ENCODE measurements at regions not wholly inside any gene's neighbourhood (a gene's known extent, or its start where the extent isn't known, plus 50 kb on each side); places are given as distances from the start of the nearest gene placed in this dataset.
A peak's percentile ranks its signal among the peaks of the same experiment; 100 is the strongest.

DNA sequence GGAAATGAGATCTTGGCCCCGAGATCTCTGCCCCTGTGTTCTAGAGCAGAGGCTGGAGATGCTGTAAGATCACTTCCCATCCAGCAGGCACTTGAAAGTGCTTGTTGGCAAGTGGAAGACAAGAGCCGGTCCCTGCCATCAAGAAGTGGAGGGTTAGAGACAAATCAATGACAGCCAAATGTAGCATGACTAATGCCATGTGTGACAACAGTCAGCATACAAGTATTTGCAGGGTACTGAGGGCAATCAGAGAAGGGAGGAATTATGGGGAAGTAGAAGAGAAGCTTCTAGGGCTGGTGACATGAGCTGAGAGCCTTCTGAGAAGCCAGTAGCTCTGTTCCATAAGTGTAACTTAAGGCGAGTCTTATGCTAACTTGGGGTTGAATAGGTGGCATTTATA, 58.6 kb downstream of the TMEM17 start:
- DNase-seq = no peak

DNA sequence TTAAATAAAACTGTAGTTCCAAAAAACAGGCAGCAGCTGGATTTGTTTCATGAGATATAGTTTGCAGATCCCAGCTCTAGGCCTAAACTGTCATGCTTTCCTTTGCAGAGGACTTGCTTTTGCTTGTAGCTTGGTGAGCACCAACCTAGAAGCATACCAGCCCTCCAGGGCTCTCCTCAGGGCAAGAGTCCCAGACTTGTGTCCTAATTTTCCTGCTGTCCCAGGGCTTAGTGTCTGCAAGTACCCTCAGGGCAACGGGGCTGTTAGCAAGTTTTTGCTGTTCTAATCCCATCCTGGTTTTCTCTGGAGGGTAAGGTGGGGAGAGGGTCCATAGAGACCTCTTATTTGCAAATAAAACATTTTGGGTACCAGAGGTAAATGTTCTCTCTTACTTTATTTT, 59.5 kb downstream of the TMEM17 start:
- no peak for DNase-seq

GRCh38 chr2:62443886-62444285, 62.1 kb downstream of the TMEM17 start:
- no peak for DNase-seq

DNA sequence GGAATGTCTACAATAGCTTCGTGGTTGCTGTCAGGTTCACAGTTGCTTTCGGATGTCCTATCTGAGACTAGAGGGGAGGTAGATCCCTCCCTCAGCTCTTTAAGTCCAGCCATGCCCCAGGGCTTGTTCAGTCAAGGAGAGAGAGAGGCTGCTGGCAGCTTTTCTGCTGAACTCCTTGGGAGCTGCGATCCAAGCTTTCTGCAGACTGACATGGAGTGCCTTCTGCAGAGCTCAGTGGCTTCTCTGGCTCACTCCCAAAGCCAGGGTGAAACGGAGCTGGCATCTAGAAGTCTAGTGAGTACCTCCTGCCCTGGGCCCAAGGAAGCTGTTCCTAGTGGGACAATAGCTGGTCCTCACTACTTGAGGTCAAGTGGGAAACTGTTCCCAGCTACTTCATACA, 62.5 kb downstream of the TMEM17 start:
- no peak for DNase-seq

DNA sequence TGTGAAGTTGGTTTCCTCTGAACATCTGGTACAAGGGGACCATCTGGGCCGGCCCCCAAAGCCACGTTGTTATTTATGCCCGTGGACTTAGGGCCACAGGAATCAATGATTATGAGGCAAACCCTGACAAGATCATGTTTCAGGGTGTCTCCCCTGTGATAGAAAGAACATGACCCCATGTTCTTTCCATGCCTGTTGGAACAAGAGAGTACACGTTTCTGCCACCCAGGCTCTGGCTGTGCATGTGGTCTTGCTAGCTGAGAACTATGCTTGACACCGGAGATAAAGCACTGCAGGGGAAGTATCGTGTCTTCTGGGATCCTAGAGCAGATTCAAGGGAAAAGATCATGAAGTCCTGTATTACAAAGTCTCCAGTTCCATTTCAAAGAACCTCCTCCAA, 64.2 kb downstream of the TMEM17 start:
- no peak for DNase-seq

DNA sequence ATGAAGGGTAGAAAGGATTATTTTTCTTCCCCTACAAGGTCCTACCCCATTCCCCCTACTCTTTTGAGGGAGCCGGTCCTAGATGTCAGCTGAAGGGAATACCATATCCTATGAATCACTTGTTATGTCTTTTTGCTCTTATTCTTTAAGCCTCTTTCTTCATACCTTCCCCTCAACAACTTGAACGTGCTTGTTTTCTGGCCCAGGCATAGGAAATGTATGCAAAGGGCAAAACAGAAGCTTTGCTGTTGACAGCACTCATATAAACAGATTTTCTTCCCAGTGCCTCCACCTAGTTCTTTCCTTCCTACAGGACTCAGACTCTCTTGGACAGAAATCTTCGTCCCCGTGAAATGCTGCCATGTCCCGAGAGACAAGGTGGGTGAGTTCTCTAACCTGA, 64.6 kb downstream of the TMEM17 start:
- no peak for DNase-seq

- no peak for DNase-seq
These were observed 65.6 kb downstream of the TMEM17 start for GRCh38 chr2:62440281-62440946.

DNA sequence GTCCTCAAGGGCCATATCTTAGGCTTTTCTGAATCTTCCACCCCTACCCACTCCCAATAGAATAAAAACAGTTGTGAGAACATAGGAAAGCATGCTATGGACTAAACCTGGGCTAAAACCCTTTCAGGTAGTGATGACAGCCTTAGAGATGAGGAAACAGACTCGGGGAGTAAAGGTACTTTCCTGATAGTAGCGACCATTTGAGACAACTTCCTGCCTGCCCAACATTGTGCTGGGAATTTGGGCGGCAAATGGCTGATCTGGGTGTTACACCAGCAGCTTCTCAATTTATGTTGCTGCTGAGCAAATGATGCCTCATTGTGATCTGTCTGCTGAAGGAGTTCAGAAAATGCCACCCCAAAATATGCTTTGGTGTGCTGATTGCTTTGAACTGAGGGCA, 66.6 kb downstream of the TMEM17 start:
- DNase-seq = no peak

GRCh38 chr2:62437785-62438184, 68.2 kb downstream of the TMEM17 start:
- DNase-seq = no peak

GRCh38 chr2:62435720-62436119, 70.3 kb downstream of the TMEM17 start:
- no peak for DNase-seq

- DNase-seq = no peak
These were observed 73.6 kb downstream of the TMEM17 start for GRCh38 chr2:62432407-62432806.

GRCh38 chr2:62431512-62431911, 74.5 kb downstream of the TMEM17 start:
- no peak for DNase-seq

DNA sequence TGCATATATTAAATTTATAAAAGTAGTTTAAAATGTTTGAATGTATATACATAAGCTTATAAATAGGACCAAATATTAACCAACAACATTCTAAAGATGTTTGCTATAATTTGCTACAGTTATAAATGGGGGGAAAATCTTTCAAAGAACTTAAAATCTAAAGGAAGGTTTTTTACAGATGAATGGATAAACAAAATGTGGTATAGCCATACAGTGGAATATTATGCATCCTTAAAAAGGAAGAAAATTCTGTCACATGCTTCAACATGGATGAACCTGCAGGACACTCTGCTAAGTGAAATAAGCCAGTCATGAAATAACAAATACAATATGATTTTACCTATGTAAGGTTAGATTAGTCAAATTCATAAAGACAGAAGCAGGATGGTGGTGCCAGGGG, 75.8 kb downstream of the TMEM17 start:
- no peak for DNase-seq

DNA sequence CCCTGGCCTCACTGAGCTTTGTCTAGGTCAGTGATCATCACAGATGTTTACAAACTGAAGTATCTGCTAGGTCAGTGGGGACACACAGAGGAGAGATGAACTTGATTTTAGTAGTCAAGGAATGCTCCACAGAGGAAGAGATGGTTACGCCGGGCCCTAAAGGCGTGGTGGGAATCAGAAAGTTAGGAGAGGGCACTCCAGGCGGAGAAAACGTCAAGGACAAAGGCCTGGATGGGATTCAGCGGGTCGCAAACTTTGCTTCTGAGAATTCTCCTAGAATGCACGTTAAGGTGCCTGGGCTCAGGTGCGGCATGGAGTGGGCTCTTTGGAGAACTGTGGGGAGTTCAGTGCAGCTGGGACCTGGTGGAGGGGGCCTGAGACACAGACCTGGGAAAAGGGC, 78.8 kb downstream of the TMEM17 start:
- DNase-seq = no peak

- no peak for DNase-seq
These were observed 79.7 kb downstream of the TMEM17 start for GRCh38 chr2:62426154-62426912.

- no peak for DNase-seq
These were observed 80.3 kb downstream of the TMEM17 start for GRCh38 chr2:62425684-62426083.

- DNase-seq = no peak
These were observed 81.1 kb downstream of the TMEM17 start for GRCh38 chr2:62424899-62425298.

DNA sequence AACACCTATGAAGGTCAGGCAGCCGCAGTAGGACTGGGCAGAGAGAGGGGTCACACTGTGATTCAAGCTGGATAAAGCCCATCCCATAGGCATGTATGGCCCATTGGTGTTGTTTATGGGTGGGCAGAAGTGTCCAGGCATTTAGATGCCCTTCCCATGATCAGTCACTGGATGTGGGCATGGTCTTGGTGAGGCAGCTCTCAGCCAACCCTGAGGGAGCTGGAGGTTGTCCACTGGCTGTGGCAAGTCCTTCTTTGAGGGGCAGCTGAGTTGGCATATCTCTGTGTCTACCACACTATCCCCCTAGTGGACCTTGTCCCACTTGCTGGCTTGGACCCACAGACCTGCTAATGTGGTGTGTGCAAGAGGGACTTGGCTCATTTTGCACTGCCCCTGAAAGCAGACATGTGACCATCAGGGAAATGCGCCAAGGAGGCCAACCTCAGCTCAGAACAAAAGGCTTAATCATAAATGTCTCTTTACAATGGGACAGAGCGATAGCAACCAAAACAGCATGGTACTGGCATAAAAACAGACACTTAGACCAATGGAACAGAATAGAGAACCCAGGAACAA, 82.0 kb downstream of the TMEM17 start:
- no peak for DNase-seq

- no peak for DNase-seq
These were observed 82.8 kb downstream of the TMEM17 start for GRCh38 chr2:62423235-62423634.

DNA sequence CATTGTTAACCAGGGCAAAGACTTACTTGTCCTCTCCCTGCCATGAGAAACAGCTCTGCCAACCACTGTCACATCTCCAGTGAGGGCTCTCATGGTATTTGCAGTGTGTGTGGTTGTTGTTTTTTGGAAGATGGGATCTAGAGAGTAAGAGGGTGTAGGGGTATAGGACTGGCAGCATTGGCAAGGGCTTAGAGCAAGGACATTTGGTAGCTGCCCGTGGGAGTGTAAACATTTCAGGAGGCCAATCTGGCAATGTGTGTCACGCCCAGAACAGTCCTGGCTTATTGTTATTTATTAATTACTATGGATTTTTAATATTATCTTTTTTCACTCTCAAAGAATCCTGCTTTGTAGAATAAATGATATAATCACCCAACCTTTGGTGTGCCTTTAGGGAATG, 90.5 kb downstream of the TMEM17 start:
- no peak for DNase-seq

GRCh38 chr2:62415019-62415431, 91.0 kb downstream of the TMEM17 start:
- DNase-seq = peak; percentile 78

GRCh38 chr2:62413116-62413663, 92.8 kb downstream of the TMEM17 start:
- DNase-seq = no peak

DNA sequence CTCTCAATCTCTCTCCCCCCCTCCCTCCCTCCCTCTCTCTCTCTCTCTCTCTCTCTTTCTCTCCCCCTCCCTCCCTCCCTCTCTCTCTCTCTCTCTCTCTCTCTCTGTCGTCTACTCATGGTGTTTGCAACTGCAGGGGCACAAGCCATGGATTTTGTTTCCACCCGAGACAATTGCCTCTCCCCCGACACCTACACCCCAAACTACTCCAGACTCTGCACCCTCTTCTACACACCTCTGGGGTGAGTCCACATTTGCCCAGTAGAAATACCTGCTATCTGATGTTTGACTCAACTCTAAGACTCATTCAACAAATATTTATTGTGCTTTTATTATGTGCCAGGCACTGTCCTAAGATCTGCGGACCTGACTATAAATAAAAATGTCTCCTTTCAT, 93.7 kb downstream of the TMEM17 start:
- no peak for DNase-seq

DNA sequence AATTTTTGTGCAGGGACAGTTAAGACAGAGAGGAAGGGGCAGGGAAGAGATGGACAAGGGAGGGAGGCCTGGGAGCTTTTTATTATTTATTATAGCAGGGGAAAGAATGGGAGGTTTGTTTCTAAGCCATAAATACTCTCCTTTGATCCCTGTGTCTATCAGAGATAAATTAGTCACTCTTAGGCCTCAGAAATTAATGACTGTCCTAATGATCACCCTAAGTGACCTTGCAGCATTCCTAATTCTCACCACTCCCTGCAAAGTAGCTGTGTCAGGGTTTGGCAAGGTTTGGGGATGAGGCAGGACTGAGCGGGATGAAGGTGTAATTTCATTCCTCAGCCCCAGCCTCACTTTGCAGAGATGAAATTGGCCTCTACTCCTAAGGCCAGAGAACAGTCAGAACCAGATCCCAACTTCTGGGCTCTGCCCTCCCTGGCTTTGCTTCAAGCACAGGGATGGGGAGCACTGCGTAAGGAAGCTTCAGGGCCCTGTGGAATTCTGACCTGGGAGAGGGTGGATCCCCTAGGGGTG, 95.0 kb downstream of the TMEM17 start:
- no peak for DNase-seq
